Stimulated activated CD4-positive, alpha-beta T cell treated with anti-CD3 and anti-CD28 coated beads, Interleukin-4, amount 100 ng/mL, for 24 hours (primary cell): ENCODE measurements at regions not wholly inside any gene's neighbourhood (a gene's known extent, or its start where the extent isn't known, plus 50 kb on each side); places are given as distances from the start of the nearest gene placed in this dataset.

Experiments
- DNase-seq: peaks from one replicate; pipeline ENCODE4 v3.0.0-alpha.2; 2020

- DNase-seq: no peak
These were observed 719.9 kb downstream of the ADGRL2 start for GRCh38 chr1:82520611-82521010.

- no peak for DNase-seq
These were observed 716.9 kb downstream of the ADGRL2 start for GRCh38 chr1:82517586-82517985.

- no peak for DNase-seq
These were observed 714.9 kb downstream of the ADGRL2 start for GRCh38 chr1:82515650-82516049.

GRCh38 chr1:82511441-82511840 is 710.7 kb downstream of the ADGRL2 start:
- no peak for DNase-seq

- no peak for DNase-seq
These were observed 709.7 kb downstream of the ADGRL2 start for GRCh38 chr1:82510431-82510830.

GRCh38 chr1:82507011-82507410 is 706.3 kb downstream of the ADGRL2 start:
- DNase-seq: no peak

- DNase-seq: no peak
These were observed 703.1 kb downstream of the ADGRL2 start for GRCh38 chr1:82503822-82504221.

- no peak for DNase-seq
These were observed 698.3 kb downstream of the ADGRL2 start for GRCh38 chr1:82499022-82499421.

- DNase-seq: no peak
These were observed 693.4 kb downstream of the ADGRL2 start for GRCh38 chr1:82494117-82494516.

- no peak for DNase-seq
These were observed 691.4 kb downstream of the ADGRL2 start for GRCh38 chr1:82492159-82492558.

GRCh38 chr1:82491301-82492048 is 690.7 kb downstream of the ADGRL2 start:
- no peak for DNase-seq

GRCh38 chr1:82487778-82488177 is 687.0 kb downstream of the ADGRL2 start:
- no peak for DNase-seq

GRCh38 chr1:82486969-82487368 is 686.2 kb downstream of the ADGRL2 start:
- no peak for DNase-seq

GRCh38 chr1:82486468-82486867 is 685.7 kb downstream of the ADGRL2 start:
- no peak for DNase-seq

GRCh38 chr1:82485591-82486369 is 685.0 kb downstream of the ADGRL2 start:
- no peak for DNase-seq

- no peak for DNase-seq
These were observed 682.4 kb downstream of the ADGRL2 start for GRCh38 chr1:82483146-82483545.

GRCh38 chr1:82478916-82479315 is 678.2 kb downstream of the ADGRL2 start:
- no peak for DNase-seq

GRCh38 chr1:82472489-82473131 is 671.9 kb downstream of the ADGRL2 start:
- no peak for DNase-seq

GRCh38 chr1:82466891-82467290 is 666.2 kb downstream of the ADGRL2 start:
- DNase-seq: no peak

- no peak for DNase-seq
These were observed 665.7 kb downstream of the ADGRL2 start for GRCh38 chr1:82466416-82466815.

GRCh38 chr1:82465024-82465423 is 664.3 kb downstream of the ADGRL2 start:
- no peak for DNase-seq

- no peak for DNase-seq
These were observed 663.7 kb downstream of the ADGRL2 start for GRCh38 chr1:82464362-82465001.

GRCh38 chr1:82463951-82464350 is 663.2 kb downstream of the ADGRL2 start:
- no peak for DNase-seq
